IMR-90 (cell line): ENCODE measurements at regions not wholly inside any gene's neighbourhood (a gene's known extent, or its start where the extent isn't known, plus 50 kb on each side); places are given as distances from the start of the nearest gene placed in this dataset.

Source experiments
- ATAC-seq: fragments of 200-7000 bp; cut with Tn5 transposase; 2 replicates; pipeline ENCODE4 v1.9.1; 2020; ENCODE audit warnings: low read depth, mild to moderate bottlenecking, moderate library complexity
- BruUV-seq: library from RNA; stranded (reverse); fragments of 400-500 nt; replicated peaks from 2 replicates; lab custom pipeline; 2021; lab: Mats Ljungman, UMichigan
- CTCF ChIA-PET: fragments of 300-600 bp; formaldehyde crosslinking; extraction: SDS; loops from one replicate; lab custom pipeline; 2021; ENCODE audit warnings: antibody characterized with exemption; lab: Yijun Ruan, JAX
- POLR2A ChIA-PET: fragments of 300-600 bp; sonication (Branson Sonifier 250); formaldehyde crosslinking; loops from one replicate; lab custom pipeline; 2022; ENCODE audit warnings: antibody characterized with exemption; ENCODE audit not compliant: unreplicated experiment; lab: Charles Lee
- DNase-seq: peaks from one replicate; pipeline ENCODE4 v3.0.0; 2013
- H2AFZ ChIP-seq: replicated peaks from 2 replicates; pipeline ENCODE3; 2013; ENCODE audit warnings: low read length, mild to moderate bottlenecking; ENCODE audit not compliant: poor library complexity
- H2AK5ac ChIP-seq: 2 replicates; pipeline ENCODE4 v1.6.1; 2013; ENCODE audit warnings: low read depth, low read length, inconsistent platforms
- H2AK9ac ChIP-seq: replicated peaks from 2 replicates; pipeline ENCODE3; 2013; ENCODE audit warnings: mild to moderate bottlenecking, low read depth, low read length, moderate library complexity; ENCODE audit not compliant: poor library complexity
- H2BK120ac ChIP-seq: 2 replicates; pipeline ENCODE4 v1.6.1; 2013; ENCODE audit warnings: low read depth, low read length, inconsistent platforms
- H2BK15ac ChIP-seq: 3 replicates; pipeline ENCODE4 v1.6.1; 2013; ENCODE audit warnings: low read depth, low read length, inconsistent platforms
- H2BK20ac ChIP-seq: 2 replicates; pipeline ENCODE4 v1.6.1; 2013; ENCODE audit warnings: low read depth, mild to moderate bottlenecking, inconsistent platforms, low read length, moderate library complexity
- H2BK5ac ChIP-seq: 2 replicates; pipeline ENCODE4 v1.6.1; 2013; ENCODE audit warnings: mild to moderate bottlenecking, low read depth, low read length, inconsistent platforms; ENCODE audit not compliant: poor library complexity, severe bottlenecking
- H3K14ac ChIP-seq: replicated peaks from 2 replicates; pipeline ENCODE4 v1.6.1; 2013; ENCODE audit warnings: low read depth, low read length, inconsistent platforms
- H3K18ac ChIP-seq: 2 replicates; pipeline ENCODE4 v1.6.1; 2013; ENCODE audit warnings: low read depth, low read length, control low read depth
- H3K23ac ChIP-seq: 2 replicates; pipeline ENCODE4 v1.6.1; 2013; ENCODE audit warnings: low read depth, low read length, inconsistent platforms
- H3K27ac ChIP-seq: 2 replicates; pipeline ENCODE4 v1.5.1; 2013; ENCODE audit warnings: mild to moderate bottlenecking, control low read depth, low read length; ENCODE audit not compliant: insufficient read depth
- H3K27me3 ChIP-seq: 2 replicates; pipeline ENCODE4 v1.6.1; 2013; ENCODE audit warnings: low read length; ENCODE audit not compliant: control insufficient read depth, insufficient read depth
- H3K36me3 ChIP-seq: 2 replicates; pipeline ENCODE4 v1.6.1; 2013; ENCODE audit warnings: low read length, mixed read lengths; ENCODE audit not compliant: control insufficient read depth, insufficient read depth
- H3K4ac ChIP-seq: 2 replicates; pipeline ENCODE4 v1.6.1; 2013; ENCODE audit warnings: low read depth, low read length, inconsistent platforms
- H3K4me1 ChIP-seq: 2 replicates; pipeline ENCODE4 v1.6.1; 2013; ENCODE audit warnings: low read length, mixed read lengths; ENCODE audit not compliant: control insufficient read depth, insufficient read depth
- H3K4me2 ChIP-seq: 2 replicates; pipeline ENCODE4 v1.6.1; 2013; ENCODE audit warnings: low read depth, mild to moderate bottlenecking, control low read depth, low read length, moderate library complexity
- H3K4me3 ChIP-seq: 2 replicates; pipeline ENCODE4 v1.5.1; 2013; ENCODE audit warnings: low read depth, mild to moderate bottlenecking, control low read depth, low read length, moderate library complexity; ENCODE audit not compliant: insufficient read depth
- H3K56ac ChIP-seq: 2 replicates; pipeline ENCODE4 v1.6.1; 2013; ENCODE audit warnings: low read length, inconsistent platforms; ENCODE audit not compliant: insufficient read depth; ENCODE audit errors: extremely low read depth
- H3K79me1 ChIP-seq, 2 experiments: 2 replicates each; pipeline ENCODE4 v1.6.1; 2013; ENCODE audit warnings: low read length in 2 of 2, inconsistent platforms in 1 of 2, low read depth in 1 of 2
- H3K9ac ChIP-seq: 2 replicates; pipeline ENCODE4 v1.6.1; 2013; ENCODE audit warnings: low read depth, low read length, control low read depth
- H3K9me1 ChIP-seq: 2 replicates; pipeline ENCODE4 v1.6.1; 2013; ENCODE audit warnings: low read length, inconsistent platforms; ENCODE audit not compliant: insufficient read depth
- H3K9me3 ChIP-seq: 2 replicates; pipeline ENCODE4 v1.6.1; 2013; ENCODE audit warnings: low read length; ENCODE audit not compliant: control insufficient read depth, insufficient read depth
- H4K20me1 ChIP-seq: 2 replicates; pipeline ENCODE4 v1.6.1; 2013; ENCODE audit warnings: low read length, inconsistent platforms; ENCODE audit not compliant: insufficient read depth
- H4K5ac ChIP-seq: 2 replicates; pipeline ENCODE4 v1.6.1; 2013; ENCODE audit warnings: mild to moderate bottlenecking, low read depth, low read length, control low read depth
- H4K8ac ChIP-seq, 2 experiments: 2 replicates each; pipeline ENCODE4 v1.6.1; 2013; ENCODE audit warnings: low read depth in 2 of 2, low read length in 2 of 2, control low read depth in 1 of 2, inconsistent platforms in 1 of 2
- H4K91ac ChIP-seq: 2 replicates; pipeline ENCODE4 v1.6.1; 2013; ENCODE audit warnings: low read depth, low read length, inconsistent platforms; ENCODE audit not compliant: insufficient read depth
- BHLHE40 ChIP-seq: fragments of 150-350 bp; IDR thresholded peaks from 2 replicates; pipeline ENCODE4 v1.6.1; 2016; ENCODE audit warnings: mild to moderate bottlenecking, low read depth, low read length
- CEBPB ChIP-seq: IDR thresholded peaks from 2 replicates; pipeline ENCODE4 v1.6.1; 2012; ENCODE audit warnings: low read depth, low read length, improper control_type of control experiment
- CHD1 ChIP-seq: IDR thresholded peaks from 2 replicates; pipeline ENCODE4 v1.6.1; 2012; ENCODE audit warnings: low read depth, low read length, improper control_type of control experiment
- FOS ChIP-seq: fragments of 150-350 bp; IDR thresholded peaks from 2 replicates; pipeline ENCODE4 v1.6.1; 2016; ENCODE audit warnings: low read depth, low read length
- MAFK ChIP-seq: IDR thresholded peaks from 2 replicates; pipeline ENCODE4 v1.6.1; 2012; ENCODE audit warnings: low read depth, low read length, improper control_type of control experiment
- MAZ ChIP-seq: IDR thresholded peaks from 2 replicates; pipeline ENCODE4 v1.6.1; 2012; ENCODE audit warnings: low read depth, mild to moderate bottlenecking, low read length, improper control_type of control experiment, moderate library complexity, borderline replicate concordance
- MXI1 ChIP-seq: IDR thresholded peaks from 2 replicates; pipeline ENCODE4 v1.6.1; 2012; ENCODE audit warnings: low read depth, mild to moderate bottlenecking, low read length, moderate library complexity, borderline replicate concordance
- NFE2L2 ChIP-seq: fragments of 150-350 bp; IDR thresholded peaks from 2 replicates; pipeline ENCODE4 v1.6.1; 2016; ENCODE audit warnings: low read depth, mild to moderate bottlenecking, low read length
- POLR2A ChIP-seq: IDR thresholded peaks from 2 replicates; pipeline ENCODE4 v1.6.1; 2012; ENCODE audit warnings: mild to moderate bottlenecking, low read depth, low read length
- RAD21 ChIP-seq: IDR thresholded peaks from 2 replicates; pipeline ENCODE4 v1.6.1; 2012; ENCODE audit warnings: low read length, improper control_type of control experiment
- RCOR1 ChIP-seq: IDR thresholded peaks from 2 replicates; pipeline ENCODE4 v1.6.1; 2012; ENCODE audit warnings: mild to moderate bottlenecking, low read length, improper control_type of control experiment; ENCODE audit not compliant: insufficient replicate concordance
- RFX5 ChIP-seq: IDR thresholded peaks from 2 replicates; pipeline ENCODE4 v1.8.0; 2012; ENCODE audit warnings: low read depth, mild to moderate bottlenecking, low read length, moderate library complexity
- SMC3 ChIP-seq: fragments of 150-350 bp; IDR thresholded peaks from 2 replicates; pipeline ENCODE4 v1.6.1; 2016; ENCODE audit warnings: low read depth, mild to moderate bottlenecking, antibody characterized with exemption, low read length, moderate library complexity
- WGBS, 2 experiments: methylation state at CpG; one replicate each; pipeline versions ENCODE4 v1.1.5 to v1.1.7; 2013; ENCODE audit warnings: missing lambda C conversion rate in 2 of 2; ENCODE audit not compliant: insufficient read length in 1 of 2; ENCODE audit errors: extremely low coverage in 2 of 2; 5-methylcytosine and 5-hydroxymethylcytosine counted together
- dilution Hi-C: fragments of 300-500 bp; cut with HindIII; formaldehyde crosslinking; loops from one replicate; pipeline ENCODE4 v1.14.3; 2018; ENCODE audit warnings: low sequenced_read_pairs; ENCODE audit not compliant: unreplicated experiment
- in situ Hi-C: fragments of 300-500 bp; cut with MboI; formaldehyde crosslinking; loops from 3 replicates; pipeline ENCODE4 v1.14.3; 2019; ENCODE audit warnings: low sequenced_read_pairs, inconsistent platforms, mixed read lengths
- intact Hi-C: fragments of 100-400 bp; cut with micrococcal nuclease; formaldehyde crosslinking; loops from 2 replicates; pipeline ENCODE4 v1.10.0; 2022
- TF ChIP-seq, protein P1 (sequence below): fragments of 150-350 bp; IDR thresholded peaks from 2 replicates; pipeline ENCODE4 v1.6.1; 2017; ENCODE audit warnings: mild to moderate bottlenecking, antibody characterized with exemption, low read length, low read depth
- TF ChIP-seq, protein P2 (sequence below): conservative IDR thresholded peaks from 2 replicates; pipeline ENCODE4 v1.5.1; 2012; ENCODE audit warnings: mild to moderate bottlenecking, low read depth, low read length, improper control_type of control experiment
- TF ChIP-seq, protein P3 (sequence below): fragments of 150-350 bp; IDR thresholded peaks from 2 replicates; pipeline ENCODE4 v1.6.1; 2016; ENCODE audit warnings: low read depth, mild to moderate bottlenecking, low read length, moderate library complexity, borderline replicate concordance

DNA sequence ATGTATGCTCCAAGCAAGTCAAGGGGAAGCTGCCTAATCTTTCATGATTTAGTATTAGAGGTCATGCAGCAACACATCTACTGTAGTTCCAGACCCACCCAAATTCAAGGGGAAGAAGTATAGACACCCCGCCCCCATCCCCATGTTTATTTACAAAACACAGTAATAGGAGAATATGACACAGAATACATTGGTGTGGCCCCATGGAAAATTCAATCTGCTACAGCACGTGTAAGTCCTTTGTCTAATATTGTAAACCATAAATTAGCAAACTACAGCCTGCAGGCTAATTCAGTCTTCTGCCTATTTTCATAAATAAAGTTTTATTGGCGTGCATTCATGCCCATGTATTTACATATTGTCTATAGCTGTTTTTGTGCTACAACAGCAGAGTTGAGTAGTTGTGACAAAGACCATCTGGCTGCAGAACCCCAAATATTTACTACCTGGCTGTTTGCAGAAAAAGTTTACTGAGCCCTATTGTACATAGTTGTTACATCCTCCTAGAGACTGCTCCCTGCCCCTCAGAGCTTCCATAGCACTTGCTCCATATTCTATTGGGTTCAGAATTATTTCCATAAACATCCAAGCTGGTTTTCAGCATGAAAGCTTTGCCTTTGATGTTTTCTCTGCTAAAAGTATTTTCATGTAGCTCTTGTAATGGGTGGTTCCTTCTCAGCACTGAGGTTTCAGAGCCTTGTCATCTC, 326.8 kb upstream of the CPEB2 start:
- CTCF ChIA-PET = no interaction called here
- no peaks in the 10 kb centered on the region for H3K27me3 ChIP-seq
- TF ChIP-seq, protein P1, sequence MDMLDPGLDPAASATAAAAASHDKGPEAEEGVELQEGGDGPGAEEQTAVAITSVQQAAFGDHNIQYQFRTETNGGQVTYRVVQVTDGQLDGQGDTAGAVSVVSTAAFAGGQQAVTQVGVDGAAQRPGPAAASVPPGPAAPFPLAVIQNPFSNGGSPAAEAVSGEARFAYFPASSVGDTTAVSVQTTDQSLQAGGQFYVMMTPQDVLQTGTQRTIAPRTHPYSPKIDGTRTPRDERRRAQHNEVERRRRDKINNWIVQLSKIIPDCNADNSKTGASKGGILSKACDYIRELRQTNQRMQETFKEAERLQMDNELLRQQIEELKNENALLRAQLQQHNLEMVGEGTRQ = no peak
- no peak for TF ChIP-seq SMC3
- no peak for TF ChIP-seq CEBPB
- TF ChIP-seq NFE2L2 = no peak
- TF ChIP-seq, protein P2, sequence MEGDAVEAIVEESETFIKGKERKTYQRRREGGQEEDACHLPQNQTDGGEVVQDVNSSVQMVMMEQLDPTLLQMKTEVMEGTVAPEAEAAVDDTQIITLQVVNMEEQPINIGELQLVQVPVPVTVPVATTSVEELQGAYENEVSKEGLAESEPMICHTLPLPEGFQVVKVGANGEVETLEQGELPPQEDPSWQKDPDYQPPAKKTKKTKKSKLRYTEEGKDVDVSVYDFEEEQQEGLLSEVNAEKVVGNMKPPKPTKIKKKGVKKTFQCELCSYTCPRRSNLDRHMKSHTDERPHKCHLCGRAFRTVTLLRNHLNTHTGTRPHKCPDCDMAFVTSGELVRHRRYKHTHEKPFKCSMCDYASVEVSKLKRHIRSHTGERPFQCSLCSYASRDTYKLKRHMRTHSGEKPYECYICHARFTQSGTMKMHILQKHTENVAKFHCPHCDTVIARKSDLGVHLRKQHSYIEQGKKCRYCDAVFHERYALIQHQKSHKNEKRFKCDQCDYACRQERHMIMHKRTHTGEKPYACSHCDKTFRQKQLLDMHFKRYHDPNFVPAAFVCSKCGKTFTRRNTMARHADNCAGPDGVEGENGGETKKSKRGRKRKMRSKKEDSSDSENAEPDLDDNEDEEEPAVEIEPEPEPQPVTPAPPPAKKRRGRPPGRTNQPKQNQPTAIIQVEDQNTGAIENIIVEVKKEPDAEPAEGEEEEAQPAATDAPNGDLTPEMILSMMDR = no peak
- TF ChIP-seq MXI1 = no peak
- no peak for TF ChIP-seq MAZ
- TF ChIP-seq RAD21 = no peak
- no peak for TF ChIP-seq CHD1
- no peak for TF ChIP-seq POLR2A
- no peak for TF ChIP-seq RFX5
- no peak for TF ChIP-seq BHLHE40
- no peak for TF ChIP-seq RCOR1
- TF ChIP-seq, protein P3, sequence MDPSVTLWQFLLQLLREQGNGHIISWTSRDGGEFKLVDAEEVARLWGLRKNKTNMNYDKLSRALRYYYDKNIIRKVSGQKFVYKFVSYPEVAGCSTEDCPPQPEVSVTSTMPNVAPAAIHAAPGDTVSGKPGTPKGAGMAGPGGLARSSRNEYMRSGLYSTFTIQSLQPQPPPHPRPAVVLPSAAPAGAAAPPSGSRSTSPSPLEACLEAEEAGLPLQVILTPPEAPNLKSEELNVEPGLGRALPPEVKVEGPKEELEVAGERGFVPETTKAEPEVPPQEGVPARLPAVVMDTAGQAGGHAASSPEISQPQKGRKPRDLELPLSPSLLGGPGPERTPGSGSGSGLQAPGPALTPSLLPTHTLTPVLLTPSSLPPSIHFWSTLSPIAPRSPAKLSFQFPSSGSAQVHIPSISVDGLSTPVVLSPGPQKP = no peak
- no peak for TF ChIP-seq FOS
- no peak for TF ChIP-seq MAFK
- no peak for DNase-seq
- no peak overlapping the region for H3K18ac ChIP-seq
- H2BK20ac ChIP-seq = no peak overlapping the region
- BruUV-seq = no TSS peak
- H3K9me1 ChIP-seq = no peaks in the 10 kb centered on the region
- ATAC-seq = no peak
- H3K9me3 ChIP-seq = peaks cover 2% of the 10 kb centered on the region; the same call in 1 of the 2 replicates
- H2AFZ ChIP-seq = no peak overlapping the region
- no peak overlapping the region for H3K4ac ChIP-seq
- H3K4me2 ChIP-seq = no peak overlapping the region
- H3K79me1 ChIP-seq = no peaks in the 10 kb centered on the region
- H3K23ac ChIP-seq = no peak overlapping the region
- no peak overlapping the region for H2AK5ac ChIP-seq
- H3K4me1 ChIP-seq = no peaks in the 10 kb centered on the region
- no peak overlapping the region for H4K5ac ChIP-seq
- dilution Hi-C loops (no loop called here), in situ Hi-C loops (no loop called here), intact Hi-C loops (no loop called here)
- H3K9ac ChIP-seq = no peak overlapping the region
- no peak overlapping the region for H3K14ac ChIP-seq
- no peak overlapping the region for H2BK15ac ChIP-seq
- H4K20me1 ChIP-seq = no peaks in the 10 kb centered on the region
- H2AK9ac ChIP-seq = no peak overlapping the region
- no peak overlapping the region for H3K56ac ChIP-seq
- no peak overlapping the region for H4K8ac ChIP-seq
- H3K27ac ChIP-seq = no peak overlapping the region
- H2BK120ac ChIP-seq = no peak overlapping the region
- POLR2A ChIA-PET = no interaction called here
- H3K36me3 ChIP-seq = no peaks in the 10 kb centered on the region
- no peak overlapping the region for H2BK5ac ChIP-seq
- no peak overlapping the region for H3K4me3 ChIP-seq
- H4K91ac ChIP-seq = no peak overlapping the region
- no CpG with 5 or more reads among the region's 3 CpGs for WGBS, 2 experiments
